Fibroblast of lung (primary cell): ENCODE measurements at regions not wholly inside any gene's neighbourhood (a gene's known extent, or its start where the extent isn't known, plus 50 kb on each side); places are given as distances from the start of the nearest gene placed in this dataset.

Experiments
- CTCF ChIP-seq, 2 donors: IDR thresholded peaks in 1 of 2; conservative IDR thresholded peaks in 1 of 2; 1 replicate in 1 of 2; 2 replicates in 1 of 2; pipeline ENCODE4 v1.5.1; 2011 to 2012; ENCODE audit warnings: low read length in 2 of 2, control low read depth in 1 of 2, inconsistent platforms in 1 of 2, low read depth in 1 of 2, mild to moderate bottlenecking in 1 of 2
- EZH2 ChIP-seq: IDR thresholded peaks from 2 replicates; pipeline ENCODE4 v1.5.1; 2012; ENCODE audit warnings: low read length, control low read depth, mild to moderate bottlenecking; ENCODE audit errors: missing control alignments

- TF ChIP-seq CTCF (conservative IDR thresholded peaks at IDR 0.05 in 1 of 2, IDR thresholded peaks at IDR 0.05 in 1 of 2; ENCODE audit: low read depth in 1 of 2, low read length in 2 of 2) (no peak), EZH2 (no peak)
Measured at GRCh38 chr2:6164986-6165747, 473.0 kb downstream of the SOX11 start.
